ENCODE measurements at regions not wholly inside any gene's neighbourhood (a gene's known extent, or its start where the extent isn't known, plus 50 kb on each side); places are given as distances from the start of the nearest gene placed in this dataset.
"Not testable (repeated sequence)": the region's sequence is repeated elsewhere in the genome, so short reads cannot be mapped to it uniquely, and the experiment has no call there.

- H3K4me3 ChIP-seq (ENCODE audit: low read depth, low read length) = no peak overlapping the region
- ChIA-PET POLR2A (no interaction called here), CTCF (no interaction called here)
- DNase-seq (ENCODE audit: low read depth, low spot score) = no peak
- no peak for TF ChIP-seq CTCF (IDR thresholded peaks at IDR 0.05; ENCODE audit: insufficient read depth, low read length, missing control alignments)
Measured at GRCh38 chr14:86357119-86357518, 827.2 kb downstream of the FLRT2 start.

- ChIA-PET CTCF (no interaction called here), POLR2A (no interaction called here)
- DNase-seq (ENCODE audit: low read depth, low spot score) = no peak
- no peak for TF ChIP-seq CTCF (IDR thresholded peaks at IDR 0.05; ENCODE audit: insufficient read depth, low read length, missing control alignments)
- no peak overlapping the region for H3K4me3 ChIP-seq (ENCODE audit: low read depth, low read length)
Measured at GRCh38 chr14:86346818-86347384, 817.0 kb downstream of the FLRT2 start.

- ChIA-PET CTCF (no interaction called here), POLR2A (no interaction called here)
- no peak for DNase-seq (ENCODE audit: low read depth, low spot score)
- H3K4me3 ChIP-seq (ENCODE audit: low read depth, low read length) = no peak overlapping the region
- no peak for TF ChIP-seq CTCF (IDR thresholded peaks at IDR 0.05; ENCODE audit: insufficient read depth, low read length, missing control alignments)
Measured at GRCh38 chr14:86334355-86334754, 804.4 kb downstream of the FLRT2 start.

- POLR2A ChIA-PET = no interaction called here
- DNase-seq (ENCODE audit: low read depth, low spot score) = no peak
- CTCF ChIA-PET = no interaction called here
- no peak overlapping the region for H3K4me3 ChIP-seq (ENCODE audit: low read depth, low read length)
- TF ChIP-seq CTCF (IDR thresholded peaks at IDR 0.05; ENCODE audit: insufficient read depth, low read length, missing control alignments) = no peak
Measured at GRCh38 chr14:86333493-86333892, 803.5 kb downstream of the FLRT2 start.

- no peak overlapping the region for H3K4me3 ChIP-seq (ENCODE audit: low read depth, low read length)
- CTCF ChIA-PET = no interaction called here
- no peak for TF ChIP-seq CTCF (IDR thresholded peaks at IDR 0.05; ENCODE audit: insufficient read depth, low read length, missing control alignments)
- POLR2A ChIA-PET = no interaction called here
- DNase-seq (ENCODE audit: low read depth, low spot score) = no peak
Measured at GRCh38 chr14:86331341-86331740, 801.4 kb downstream of the FLRT2 start.

GRCh38 chr14:86321151-86321550, 791.2 kb downstream of the FLRT2 start:
- H3K4me3 ChIP-seq (ENCODE audit: low read depth, low read length) = no peak overlapping the region
- TF ChIP-seq CTCF (IDR thresholded peaks at IDR 0.05; ENCODE audit: insufficient read depth, low read length, missing control alignments) = no peak
- no peak for DNase-seq (ENCODE audit: low read depth, low spot score)
- ChIA-PET CTCF (no interaction called here), POLR2A (no interaction called here)

- POLR2A ChIA-PET; CTCF ChIA-PET; H3K4me3 ChIP-seq (ENCODE audit: low read depth, low read length); DNase-seq (ENCODE audit: low read depth, low spot score): not testable (repeated sequence)
Measured at GRCh38 chr14:86312154-86312665, 782.3 kb downstream of the FLRT2 start.

Data from AG04449 (cell line).